ENCODE measurements at regions not wholly inside any gene's neighbourhood (a gene's known extent, or its start where the extent isn't known, plus 50 kb on each side); places are given as distances from the start of the nearest gene placed in this dataset.

DNA sequence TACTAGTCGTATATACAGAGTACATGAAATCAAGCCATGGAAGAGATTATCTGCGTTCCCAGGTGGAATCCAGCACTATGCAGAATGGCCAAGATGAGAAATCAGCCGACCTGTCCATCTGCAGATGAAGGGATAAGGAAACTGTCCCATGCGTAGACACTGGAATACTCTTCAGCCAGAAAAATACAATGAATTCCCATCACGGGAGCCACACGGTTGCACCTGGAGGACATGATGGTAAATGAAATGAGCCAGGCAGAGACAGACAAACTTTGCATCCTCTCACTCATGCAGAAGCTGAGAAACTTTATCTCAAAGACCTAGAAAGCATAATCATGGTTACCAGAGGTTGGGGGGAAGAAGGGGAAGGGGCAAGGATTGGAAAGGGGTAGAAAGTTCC lies 111.9 kb upstream of the TOP3B start:
- TF ChIP-seq, protein P1, sequence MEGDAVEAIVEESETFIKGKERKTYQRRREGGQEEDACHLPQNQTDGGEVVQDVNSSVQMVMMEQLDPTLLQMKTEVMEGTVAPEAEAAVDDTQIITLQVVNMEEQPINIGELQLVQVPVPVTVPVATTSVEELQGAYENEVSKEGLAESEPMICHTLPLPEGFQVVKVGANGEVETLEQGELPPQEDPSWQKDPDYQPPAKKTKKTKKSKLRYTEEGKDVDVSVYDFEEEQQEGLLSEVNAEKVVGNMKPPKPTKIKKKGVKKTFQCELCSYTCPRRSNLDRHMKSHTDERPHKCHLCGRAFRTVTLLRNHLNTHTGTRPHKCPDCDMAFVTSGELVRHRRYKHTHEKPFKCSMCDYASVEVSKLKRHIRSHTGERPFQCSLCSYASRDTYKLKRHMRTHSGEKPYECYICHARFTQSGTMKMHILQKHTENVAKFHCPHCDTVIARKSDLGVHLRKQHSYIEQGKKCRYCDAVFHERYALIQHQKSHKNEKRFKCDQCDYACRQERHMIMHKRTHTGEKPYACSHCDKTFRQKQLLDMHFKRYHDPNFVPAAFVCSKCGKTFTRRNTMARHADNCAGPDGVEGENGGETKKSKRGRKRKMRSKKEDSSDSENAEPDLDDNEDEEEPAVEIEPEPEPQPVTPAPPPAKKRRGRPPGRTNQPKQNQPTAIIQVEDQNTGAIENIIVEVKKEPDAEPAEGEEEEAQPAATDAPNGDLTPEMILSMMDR (IDR thresholded peaks at IDR 0.05), result no peak
- no peak for TF ChIP-seq POLR2A (IDR thresholded peaks at IDR 0.05)

Data from right lobe of liver (tissue), 4 donors.